NCI-H82 (cell line): ENCODE measurements at regions not wholly inside any gene's neighbourhood (a gene's known extent, or its start where the extent isn't known, plus 50 kb on each side); places are given as distances from the start of the nearest gene placed in this dataset.
"Not testable (repeated sequence)": the region's sequence is repeated elsewhere in the genome, so short reads cannot be mapped to it uniquely, and the experiment has no call there.

Source experiments
- DNase-seq: peaks from one replicate; lab custom pipeline; 2025; lab: John Stamatoyannopoulos, UW

- no peak for DNase-seq
Observed at GRCh38 chr6:140382355-140382754, 1007.9 kb upstream of the CITED2 start.

- DNase-seq, result no peak
Observed at GRCh38 chr6:140380427-140381218, 1006.2 kb upstream of the CITED2 start.

DNA sequence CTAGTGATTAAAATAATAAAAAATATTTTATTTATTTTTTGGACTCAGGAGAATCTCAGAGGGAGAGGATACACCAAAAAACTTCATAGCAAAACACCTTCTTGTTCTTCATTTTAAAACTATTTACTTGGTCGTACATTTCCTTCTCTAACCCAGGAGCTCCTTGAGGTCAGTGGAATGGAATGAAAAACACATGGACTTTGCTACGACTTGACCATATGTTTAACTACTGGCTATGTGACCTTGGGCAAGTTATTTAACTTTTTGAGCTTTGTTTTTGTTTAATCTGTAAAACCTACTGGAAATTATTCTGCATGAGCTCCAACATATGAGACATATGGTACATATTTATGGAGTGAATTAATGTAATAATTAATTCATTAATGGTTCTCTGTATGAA is 1005.5 kb upstream of the CITED2 start:
- no peak for DNase-seq

GRCh38 chr6:140376209-140376608 is 1001.8 kb upstream of the CITED2 start:
- no peak for DNase-seq

DNA sequence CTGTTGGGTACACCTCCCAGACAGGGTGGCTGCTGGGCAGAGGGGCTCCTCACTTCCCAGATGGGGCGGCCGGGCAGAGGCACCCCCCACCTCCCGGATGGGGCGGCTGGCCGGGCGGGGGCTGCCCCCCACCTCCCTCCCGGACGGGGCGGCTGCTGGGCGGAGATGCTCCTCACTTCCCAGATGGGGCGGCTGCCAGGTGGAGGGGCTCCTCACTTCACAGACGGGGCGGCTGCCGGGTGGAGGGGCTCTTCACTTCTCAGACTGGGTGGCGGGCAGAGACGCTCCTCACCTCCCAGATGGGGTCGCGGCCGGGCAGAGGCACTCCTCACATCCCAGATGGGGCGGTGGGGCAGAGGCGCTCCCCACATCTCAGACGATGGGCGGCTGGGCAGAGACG is 999.3 kb upstream of the CITED2 start:
- DNase-seq, result not testable (repeated sequence)

GRCh38 chr6:140372064-140372463 is 997.6 kb upstream of the CITED2 start:
- DNase-seq, result no peak

GRCh38 chr6:140370976-140371870 is 996.8 kb upstream of the CITED2 start:
- no peak for DNase-seq

DNA sequence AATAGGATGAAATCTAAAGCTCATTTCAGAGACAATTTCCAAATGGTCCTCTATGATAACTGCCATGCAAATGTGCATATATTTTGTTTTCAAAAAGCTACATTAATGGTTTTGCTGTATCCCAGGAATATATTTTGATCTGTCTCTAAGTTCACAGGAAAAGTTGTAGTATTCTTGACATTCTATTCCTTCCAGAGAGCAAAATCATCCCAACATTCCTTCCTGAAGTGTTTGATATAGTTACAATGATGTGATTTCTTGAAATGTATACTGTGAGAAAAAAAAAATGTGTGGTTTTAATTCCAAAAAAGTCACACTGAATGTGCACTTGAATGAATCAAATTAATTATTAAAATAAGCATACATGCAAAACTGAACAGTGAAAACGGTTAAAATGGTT is 996.0 kb upstream of the CITED2 start:
- no peak for DNase-seq

- DNase-seq, result no peak
Observed at GRCh38 chr6:140366991-140367390, 992.5 kb upstream of the CITED2 start.

DNA sequence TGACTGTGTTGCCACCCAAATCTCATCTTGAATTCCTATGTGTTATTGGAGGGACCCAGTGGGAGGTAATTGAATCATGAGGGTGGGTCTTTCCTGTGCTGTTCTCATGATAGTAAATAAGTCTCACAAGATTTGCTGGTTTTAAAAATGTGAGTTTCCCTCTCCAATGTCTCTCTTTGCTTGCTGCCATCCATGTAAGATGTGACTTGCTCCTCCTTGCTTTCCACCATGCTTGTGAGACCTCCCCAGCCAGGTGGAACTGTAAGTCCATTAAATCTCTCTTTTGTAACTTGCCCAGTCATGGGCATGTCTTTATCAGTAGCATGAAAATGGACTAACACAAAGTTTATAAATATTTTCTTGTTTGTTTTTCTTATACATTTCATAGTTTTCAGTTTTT is 990.5 kb upstream of the CITED2 start:
- DNase-seq, result no peak

DNA sequence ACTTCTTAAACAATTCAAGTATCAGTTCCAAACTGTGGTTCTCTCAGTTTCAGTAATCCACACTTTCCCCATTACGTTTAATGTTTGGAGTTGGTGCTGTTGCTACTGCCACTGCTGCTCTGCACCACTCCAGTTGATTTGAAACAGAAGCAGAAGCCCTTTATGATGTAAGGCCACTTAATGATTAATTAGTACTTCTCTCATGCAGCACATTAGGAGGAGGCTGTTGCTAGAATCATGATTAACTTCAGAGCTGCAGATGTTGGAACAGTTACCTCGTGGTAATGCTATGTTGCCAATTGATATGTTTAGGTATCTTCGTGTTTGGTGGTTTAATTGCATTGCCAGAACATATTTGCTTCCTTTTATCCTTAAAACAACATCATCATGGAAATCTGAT is 986.2 kb upstream of the CITED2 start:
- no peak for DNase-seq

- DNase-seq, result no peak
Observed at GRCh38 chr6:140355476-140355875, 981.0 kb upstream of the CITED2 start.

GRCh38 chr6:140354296-140354695 is 979.8 kb upstream of the CITED2 start:
- DNase-seq, result no peak

DNA sequence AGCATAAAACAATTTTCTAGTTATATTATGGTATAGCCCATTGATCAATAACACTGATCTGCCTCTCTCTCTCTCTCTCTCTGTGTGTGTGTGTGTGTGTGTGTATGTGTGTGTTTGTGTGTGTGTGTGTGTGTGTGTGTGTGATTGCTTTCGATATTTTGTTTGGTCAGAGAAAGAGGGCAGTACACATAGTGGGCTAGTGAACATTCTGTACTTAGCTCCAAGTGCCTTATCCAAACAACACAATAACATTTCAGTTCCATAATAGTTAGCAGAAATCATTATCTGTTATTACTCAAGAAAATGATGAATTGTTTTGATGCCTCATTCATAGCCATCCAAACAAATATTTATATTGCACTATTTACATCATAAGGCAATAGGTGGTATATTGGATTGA is 979.1 kb upstream of the CITED2 start:
- DNase-seq, result no peak

DNA sequence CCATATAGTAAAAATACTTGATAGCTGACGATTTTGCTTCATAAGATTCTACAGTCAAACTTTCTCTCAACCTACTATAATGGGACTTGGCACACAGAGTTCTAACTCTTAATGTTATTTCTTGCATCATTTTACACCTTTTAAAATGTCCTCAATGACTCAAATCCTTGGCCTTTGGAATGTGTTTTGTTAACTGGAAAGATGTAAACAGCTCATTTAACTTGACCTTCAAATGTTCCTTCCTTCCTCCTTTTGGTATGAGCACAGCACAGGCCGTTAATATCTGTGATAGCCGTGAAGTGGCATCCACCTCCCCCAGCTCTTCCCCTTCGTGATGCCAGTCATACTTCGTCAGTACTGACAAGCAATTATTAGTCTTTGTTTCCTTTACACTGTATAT is 972.0 kb upstream of the CITED2 start:
- no peak for DNase-seq

DNA sequence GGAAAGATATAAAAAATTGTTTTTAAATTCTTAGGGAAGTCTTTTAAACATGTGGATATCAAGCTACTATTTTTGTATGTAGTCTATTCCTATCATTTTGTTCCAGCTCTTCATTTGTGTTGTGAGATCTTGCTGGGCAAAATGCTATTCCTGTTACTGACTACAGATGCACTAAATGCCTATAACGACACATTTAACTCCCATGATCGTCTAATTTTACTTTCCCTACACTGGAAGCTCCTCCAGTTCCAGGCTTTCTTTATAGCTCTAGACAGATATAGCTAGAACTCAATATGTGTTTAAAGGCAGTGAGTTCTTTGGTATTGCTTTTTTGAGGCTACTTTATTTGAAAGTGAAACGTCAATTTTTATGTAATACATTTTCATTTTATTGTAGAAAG is 971.5 kb upstream of the CITED2 start:
- DNase-seq, result no peak

DNA sequence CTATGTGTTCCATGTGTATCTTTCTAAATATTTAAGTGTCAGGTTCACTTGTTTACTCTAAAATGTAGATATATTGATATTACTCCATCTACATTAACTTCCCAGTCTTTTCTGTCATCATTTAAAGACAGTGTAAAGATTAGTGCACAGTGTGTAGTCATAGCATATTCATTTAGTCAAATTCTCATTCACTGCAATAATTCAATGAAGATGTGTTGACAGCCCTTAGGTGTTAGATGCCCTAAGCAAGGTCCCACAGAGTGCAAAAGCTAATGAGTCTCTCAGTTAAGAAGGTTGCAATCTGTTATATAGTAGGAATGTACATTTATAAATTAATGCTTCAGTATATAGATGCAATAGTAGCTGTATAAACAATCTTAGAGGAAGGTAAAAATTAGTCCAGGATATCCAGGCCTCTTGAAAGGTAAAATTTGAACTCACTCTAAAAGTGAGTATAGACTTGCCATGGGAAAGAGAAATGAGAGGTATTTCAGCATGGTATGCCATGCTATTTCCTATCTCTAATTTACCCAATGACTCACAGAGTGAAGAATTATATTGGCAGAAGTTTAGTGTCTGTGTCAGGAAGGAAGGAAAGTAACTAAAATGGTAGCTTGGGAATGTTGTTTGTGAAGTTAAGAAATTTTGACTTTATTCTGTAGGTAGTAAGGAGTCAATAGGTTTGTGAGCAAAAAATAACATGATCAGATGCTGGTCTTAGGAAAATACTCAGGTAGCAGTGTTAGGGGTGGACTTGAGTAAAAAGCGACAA is 969.9 kb upstream of the CITED2 start:
- DNase-seq, result no peak

DNA sequence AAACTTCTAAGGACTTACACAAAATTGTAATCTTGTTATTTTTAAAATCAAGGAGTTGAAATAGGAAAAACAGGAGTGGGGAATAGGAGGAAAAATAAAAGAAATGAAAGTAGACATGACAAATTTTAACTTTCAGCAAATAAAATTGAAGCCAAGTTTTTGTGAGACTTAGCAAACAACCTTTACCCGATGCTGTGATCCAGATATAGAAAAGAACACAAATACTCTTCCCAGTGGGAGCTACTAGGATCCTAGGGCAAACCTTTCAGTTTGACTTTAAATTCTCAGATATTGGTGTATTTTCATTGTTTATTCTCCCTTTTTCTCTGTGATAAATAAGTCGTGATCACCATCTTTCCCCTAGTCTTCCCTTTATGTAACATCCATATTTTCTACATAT is 968.7 kb upstream of the CITED2 start:
- DNase-seq, result no peak

DNA sequence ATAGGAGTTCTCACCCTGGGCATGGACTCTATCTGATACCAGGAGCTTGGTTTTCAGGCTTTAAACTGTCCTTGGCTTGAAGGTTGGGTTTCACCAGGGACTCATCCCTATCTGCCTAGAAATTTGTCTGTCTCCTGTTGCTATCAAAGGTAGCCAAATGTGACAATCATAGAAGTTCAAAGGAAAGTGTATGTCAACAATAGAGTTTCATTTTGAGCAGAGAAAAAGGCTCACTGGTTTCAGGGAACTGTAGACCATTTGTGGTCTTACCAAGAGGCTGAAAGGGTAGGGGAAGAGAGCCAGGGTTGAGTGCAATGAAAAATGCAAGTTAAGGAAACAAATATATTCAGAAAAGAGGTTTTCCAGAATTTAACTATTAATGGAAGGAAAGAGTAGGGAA is 966.8 kb upstream of the CITED2 start:
- no peak for DNase-seq

DNA sequence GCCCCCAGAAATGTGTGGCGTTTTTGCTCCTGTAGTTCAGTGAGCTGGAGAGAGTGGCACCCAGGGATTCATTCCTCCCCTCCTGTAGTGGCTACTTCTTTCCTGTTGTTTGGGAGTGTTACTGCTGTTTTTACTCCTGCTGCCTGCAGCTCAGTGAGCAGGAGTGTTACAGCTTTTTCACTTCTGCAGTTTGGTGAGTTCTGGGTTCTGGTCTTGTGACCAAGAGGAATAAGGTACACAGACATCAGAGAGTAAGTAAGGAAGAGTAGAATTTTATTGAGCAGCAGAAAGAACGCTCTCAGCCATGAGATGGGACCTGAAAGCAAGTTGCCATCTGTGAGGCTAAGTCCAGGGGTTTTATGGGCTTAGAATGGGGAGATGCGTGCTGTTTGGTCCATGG is 966.3 kb upstream of the CITED2 start:
- no peak for DNase-seq

- DNase-seq, result not testable (repeated sequence)
Observed at GRCh38 chr6:140339084-140339483, 964.6 kb upstream of the CITED2 start.

GRCh38 chr6:140321891-140322290 is 947.4 kb upstream of the CITED2 start:
- no peak for DNase-seq
